Sigmoid colon (tissue), 6 donors: ENCODE measurements at regions not wholly inside any gene's neighbourhood (a gene's known extent, or its start where the extent isn't known, plus 50 kb on each side); places are given as distances from the start of the nearest gene placed in this dataset.

Experiments used
- DNase-seq: peaks from one replicate; pipeline ENCODE4 v3.0.0-alpha.2; 2019
- H3K27ac ChIP-seq, 4 donors: fragments of 200-600 bp; sonication (generic); one replicate each; pipeline ENCODE4 v1.5.1; 2016 to 2019; ENCODE audit warnings: mild to moderate bottlenecking in 1 of 4
- H3K27me3 ChIP-seq, 3 donors: fragments of 200-600 bp; sonication (generic); one replicate each; pipeline ENCODE4 v1.5.1; 2019; ENCODE audit warnings: mild to moderate bottlenecking in 1 of 3
- H3K36me3 ChIP-seq, 4 donors: fragments of 200-600 bp; sonication (generic); one replicate each; pipeline ENCODE4 v1.5.1; 2016 to 2019
- H3K4me1 ChIP-seq, 4 donors: fragments of 200-600 bp; sonication (generic); one replicate each; pipeline ENCODE4 v1.5.1; 2017 to 2019
- H3K4me3 ChIP-seq, 4 donors: fragments of 200-600 bp; sonication (generic); one replicate each; pipeline ENCODE4 v1.5.1; 2017 to 2019; ENCODE audit warnings: mild to moderate bottlenecking in 2 of 4, moderate library complexity in 1 of 4
- H3K9me3 ChIP-seq, 4 donors: fragments of 200-600 bp in 3 of 4; sonication (generic) in 3 of 4; one replicate each; pipeline versions ENCODE4 v1.5.1 to v1.6.1; 2013 to 2019
- EP300 ChIP-seq, 4 donors: sonication (generic); formaldehyde crosslinking; IDR thresholded peaks; one replicate each; pipeline ENCODE4 v1.6.1; 2017; ENCODE audit warnings: antibody characterized with exemption in 4 of 4
- POLR2A ChIP-seq, 2 donors: fragments of 450-650 bp; IDR thresholded peaks; one replicate each; pipeline ENCODE4 v1.6.1; 2016; ENCODE audit warnings: antibody characterized with exemption in 2 of 2, mild to moderate bottlenecking in 2 of 2, moderate library complexity in 2 of 2
- POLR2AphosphoS5 ChIP-seq, 4 donors: sonication (generic); formaldehyde crosslinking; IDR thresholded peaks; one replicate each; pipeline ENCODE4 v1.6.1; 2017; ENCODE audit warnings: antibody characterized with exemption in 4 of 4
- WGBS, 2 donors: extraction: QIAGEN DNeasy Blood & Tissue Kit; methylation state at CpG; one replicate each; pipeline ENCODE4 v1.1.7; 2013; 5-methylcytosine and 5-hydroxymethylcytosine counted together
- intact Hi-C: fragments of 100-400 bp; cut with DNase I; formaldehyde crosslinking; loops from one replicate; pipeline ENCODE4 v1.15.1; 2023
- TF ChIP-seq, protein P1 (sequence below), 4 experiments: fragments of 450-650 bp in 3 of 4; fragments of 200-600 bp in 1 of 4; IDR thresholded peaks; one replicate each; pipeline ENCODE4 v1.5.1; 2016 to 2019; ENCODE audit warnings: antibody characterized with exemption in 4 of 4, mild to moderate bottlenecking in 3 of 4, moderate library complexity in 2 of 4
- donor health status: healthy with polysubstance abuse.
- donor health status: healthy.

DNA sequence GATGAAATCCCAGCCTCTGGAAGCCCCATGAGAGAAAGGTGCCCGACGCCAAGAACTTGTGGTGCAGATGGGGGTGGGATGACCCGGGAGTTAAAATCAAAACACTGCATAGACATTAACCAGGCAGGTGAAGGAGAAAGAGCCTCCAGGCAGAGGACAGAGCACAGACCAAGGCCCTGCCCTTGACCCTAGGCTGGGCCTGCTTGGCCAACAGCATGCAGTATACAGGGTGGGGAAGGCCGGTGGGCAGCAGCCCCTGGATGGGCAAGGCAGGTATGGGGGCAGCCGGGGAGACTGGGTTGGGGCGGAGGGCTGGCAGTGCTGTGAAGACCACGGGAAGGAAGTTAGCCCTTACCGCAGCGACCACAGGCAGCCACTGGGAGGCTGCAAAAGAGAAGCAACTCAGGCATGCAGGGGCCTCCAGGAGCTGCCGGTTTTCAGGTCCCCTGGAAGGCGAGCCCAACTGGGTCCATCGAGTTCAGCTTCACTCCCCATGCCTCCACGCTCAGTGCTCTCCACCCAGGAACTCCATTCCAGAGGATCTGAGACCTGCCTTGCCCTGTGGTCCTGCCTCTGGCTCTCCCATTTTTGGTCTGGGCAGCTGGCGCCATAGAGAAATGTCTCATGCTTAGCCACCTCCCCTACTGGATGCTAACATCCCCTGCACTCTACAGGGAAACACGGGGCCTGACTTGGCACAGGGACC is 81.2 kb downstream of the C16orf95 start:
- no peak for DNase-seq
- no peaks in the 10 kb centered on the region for H3K4me1 ChIP-seq
- TF ChIP-seq POLR2AphosphoS5 (IDR thresholded peaks at IDR 0.05) (no peak), POLR2A (IDR thresholded peaks at IDR 0.05) (no peak), EP300 (IDR thresholded peaks at IDR 0.05) (no peak)
- TF ChIP-seq, protein P1, sequence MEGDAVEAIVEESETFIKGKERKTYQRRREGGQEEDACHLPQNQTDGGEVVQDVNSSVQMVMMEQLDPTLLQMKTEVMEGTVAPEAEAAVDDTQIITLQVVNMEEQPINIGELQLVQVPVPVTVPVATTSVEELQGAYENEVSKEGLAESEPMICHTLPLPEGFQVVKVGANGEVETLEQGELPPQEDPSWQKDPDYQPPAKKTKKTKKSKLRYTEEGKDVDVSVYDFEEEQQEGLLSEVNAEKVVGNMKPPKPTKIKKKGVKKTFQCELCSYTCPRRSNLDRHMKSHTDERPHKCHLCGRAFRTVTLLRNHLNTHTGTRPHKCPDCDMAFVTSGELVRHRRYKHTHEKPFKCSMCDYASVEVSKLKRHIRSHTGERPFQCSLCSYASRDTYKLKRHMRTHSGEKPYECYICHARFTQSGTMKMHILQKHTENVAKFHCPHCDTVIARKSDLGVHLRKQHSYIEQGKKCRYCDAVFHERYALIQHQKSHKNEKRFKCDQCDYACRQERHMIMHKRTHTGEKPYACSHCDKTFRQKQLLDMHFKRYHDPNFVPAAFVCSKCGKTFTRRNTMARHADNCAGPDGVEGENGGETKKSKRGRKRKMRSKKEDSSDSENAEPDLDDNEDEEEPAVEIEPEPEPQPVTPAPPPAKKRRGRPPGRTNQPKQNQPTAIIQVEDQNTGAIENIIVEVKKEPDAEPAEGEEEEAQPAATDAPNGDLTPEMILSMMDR (IDR thresholded peaks at IDR 0.05), result no peak
- 48 to 81% methylated on average over 15 of the region's 15 CpGs for WGBS, 2 donors
- no peaks in the 10 kb centered on the region for H3K36me3 ChIP-seq
- H3K27ac ChIP-seq, result no peak overlapping the region
- H3K9me3 ChIP-seq, result peaks cover 0 to 5% (median 1%) of the 10 kb centered on the region in 4 donors
- peaks cover 0 to 21% (median 0%) of the 10 kb centered on the region in 3 donors for H3K27me3 ChIP-seq
- H3K4me3 ChIP-seq, result no peak overlapping the region
- intact Hi-C loops, result no loop called here

DNA sequence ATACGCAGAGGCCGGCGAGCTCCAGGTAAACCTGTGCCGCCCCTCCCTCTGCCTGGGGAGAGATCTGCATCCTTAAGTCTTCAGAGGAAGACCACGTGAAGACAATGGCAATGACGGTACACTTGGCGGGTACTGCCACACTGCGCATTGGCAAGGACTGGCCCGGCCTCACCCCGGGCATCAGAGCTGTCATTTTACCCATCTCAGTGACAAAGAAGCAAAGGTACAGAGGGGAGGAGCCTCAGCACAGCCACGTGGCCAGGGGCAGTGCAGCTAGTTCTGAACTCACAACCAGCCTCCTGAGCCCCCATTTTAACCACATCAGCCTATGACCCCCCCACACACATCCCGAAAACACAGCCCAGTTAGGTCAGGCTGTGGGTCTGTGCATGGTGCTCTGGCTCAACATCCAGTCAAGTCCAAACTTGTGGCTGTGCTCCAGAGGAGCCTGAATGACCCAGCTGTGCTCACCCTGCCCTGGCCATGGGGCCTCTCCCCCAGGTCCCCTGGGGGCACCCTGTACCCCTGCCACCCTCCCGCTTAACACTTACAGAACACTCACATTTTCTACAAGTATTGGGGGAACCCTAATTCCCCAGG is 80.6 kb downstream of the C16orf95 start:
- H3K27me3 ChIP-seq, result peaks cover 0 to 21% (median 0%) of the 10 kb centered on the region in 3 donors
- no peak for DNase-seq
- no peak overlapping the region for H3K4me3 ChIP-seq
- whole genome bisulfite sequencing, 2 donors, result 61 to 82% methylated on average over 13 of the region's 13 CpGs
- no peak overlapping the region for H3K27ac ChIP-seq
- no peaks in the 10 kb centered on the region for H3K36me3 ChIP-seq
- no peak for TF ChIP-seq POLR2AphosphoS5 (IDR thresholded peaks at IDR 0.05)
- TF ChIP-seq, protein P1 (IDR thresholded peaks at IDR 0.05), result no peak
- TF ChIP-seq POLR2A (IDR thresholded peaks at IDR 0.05), result no peak
- no peak for TF ChIP-seq EP300 (IDR thresholded peaks at IDR 0.05)
- no peaks in the 10 kb centered on the region for H3K4me1 ChIP-seq
- intact Hi-C loops, result no loop called here
- H3K9me3 ChIP-seq, result peaks cover 0 to 5% (median 1%) of the 10 kb centered on the region in 4 donors

DNA sequence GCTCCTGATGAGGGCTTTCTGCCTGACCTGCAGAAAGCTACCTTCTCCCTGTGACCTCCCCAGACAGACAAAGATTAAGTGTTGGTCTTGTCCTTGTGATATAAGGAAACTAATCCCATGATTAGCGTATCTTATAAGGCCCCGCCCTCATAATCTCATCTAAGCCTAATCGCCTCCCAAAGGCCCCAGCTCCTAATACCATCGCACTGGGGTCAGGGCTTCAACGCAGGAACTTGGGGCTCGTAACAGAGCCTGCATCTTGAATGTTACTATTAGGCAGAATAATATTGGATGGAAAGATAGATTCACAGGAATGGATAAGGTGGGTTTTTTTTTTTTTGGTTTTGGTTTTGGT is 78.9 kb downstream of the C16orf95 start:
- no peak for DNase-seq
- WGBS, 2 donors, result 90 to 96% methylated on average over 6 of the region's 6 CpGs

DNA sequence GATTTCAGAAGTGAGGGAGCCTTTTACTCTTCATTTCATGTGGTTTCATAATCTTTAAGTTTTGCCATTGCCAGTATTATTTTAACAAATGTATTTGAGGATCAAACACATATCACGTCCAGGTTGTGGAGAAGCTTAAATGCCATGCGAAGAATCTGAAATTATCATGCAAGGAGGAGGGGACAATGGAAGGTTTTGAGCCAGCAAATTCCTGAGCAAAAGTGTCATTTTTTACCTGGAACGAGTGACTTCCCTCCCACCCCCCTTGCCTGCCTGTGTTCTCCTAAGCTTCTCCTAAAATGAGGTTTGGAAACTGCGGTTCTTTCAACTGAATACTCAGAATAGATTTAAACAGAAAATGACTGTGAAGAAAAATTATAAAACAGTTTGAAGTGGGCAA is 77.6 kb downstream of the C16orf95 start:
- TF ChIP-seq POLR2A (IDR thresholded peaks at IDR 0.05) (no peak), EP300 (IDR thresholded peaks at IDR 0.05) (no peak), POLR2AphosphoS5 (IDR thresholded peaks at IDR 0.05) (no peak)
- TF ChIP-seq, protein P1 (IDR thresholded peaks at IDR 0.05), result no peak
- WGBS, 2 donors, result 82 to 85% methylated on average over 4 of the region's 4 CpGs
- no peaks in the 10 kb centered on the region for H3K36me3 ChIP-seq

More for the DNA sequence above, 78.9 kb downstream of the C16orf95 start:
- Histone ChIP-seq H3K4me3 (no peak overlapping the region), H3K36me3 (no peaks in the 10 kb centered on the region), H3K27me3 (peaks cover 0 to 27% (median 0%) of the 10 kb centered on the region in 3 donors), H3K9me3 (no peaks in the 10 kb centered on the region), H3K4me1 (no peaks in the 10 kb centered on the region), H3K27ac (no peak overlapping the region)
- no peak for TF ChIP-seq POLR2AphosphoS5 (IDR thresholded peaks at IDR 0.05)
- TF ChIP-seq, protein P1 (IDR thresholded peaks at IDR 0.05), result no peak
- intact Hi-C loops, result no loop called here

More for the DNA sequence above, 77.6 kb downstream of the C16orf95 start:
- H3K4me1 ChIP-seq, result no peaks in the 10 kb centered on the region
- no peaks in the 10 kb centered on the region for H3K9me3 ChIP-seq
- no peak overlapping the region for H3K4me3 ChIP-seq
- H3K27ac ChIP-seq, result no peak overlapping the region
- peaks cover 0 to 27% (median 0%) of the 10 kb centered on the region in 3 donors for H3K27me3 ChIP-seq
- intact Hi-C loops, result no loop called here
- DNase-seq, result no peak
